ENCODE measurements at regions not wholly inside any gene's neighbourhood (a gene's known extent, or its start where the extent isn't known, plus 50 kb on each side); places are given as distances from the start of the nearest gene placed in this dataset.

- Histone ChIP-seq H3K4me3 (ENCODE audit: low read depth in 2 of 2, low read length in 2 of 2) (no peak overlapping the region), H3K4me1 (ENCODE audit: control insufficient read depth, insufficient read depth, low read length) (no peaks in the 10 kb centered on the region), H3K9me3 (ENCODE audit: control insufficient read depth, insufficient read depth, low read depth, low read length) (peaks cover 7% of the 10 kb centered on the region; the same call in 1 of the 2 replicates), H3K27me3 (ENCODE audit: control insufficient read depth, insufficient read depth, low read length) (no peaks in the 10 kb centered on the region), H3K27ac (ENCODE audit: low read length) (no peak overlapping the region), H3K36me3 (ENCODE audit: control insufficient read depth, insufficient read depth, low read length) (no peaks in the 10 kb centered on the region)
- no peak for DNase-seq (ENCODE audit: low read depth, low spot score)
- CTCF ChIA-PET: no interaction called here
- POLR2A ChIA-PET: no interaction called here
- in situ Hi-C loops (cut with HindIII; ENCODE audit: low pct_unique_long_range_greater_than_20kb, low sequenced_read_pairs): no loop called here
- intact Hi-C loops (cut with micrococcal nuclease; ENCODE audit: unreplicated experiment): no loop called here
- ATAC-seq: no peak
- TF ChIP-seq TCF7L2 (IDR thresholded peaks at IDR 0.05; ENCODE audit: low read depth, low read length): no peak
- TF ChIP-seq REST (IDR thresholded peaks at IDR 0.05; ENCODE audit: insufficient read depth in 1 of 2, low read depth in 2 of 2, low read length in 1 of 2): no peak
- no peak for TF ChIP-seq CTCF (IDR thresholded peaks at IDR 0.05)
- TF ChIP-seq POLR2AphosphoS5 (IDR thresholded peaks at IDR 0.05; ENCODE audit: low read depth, low read length): no peak
- TF ChIP-seq SIN3A (IDR thresholded peaks at IDR 0.05; ENCODE audit: borderline replicate concordance, insufficient read depth, low read depth, low read length): no peak
- no TSS peak for BruUV-seq (replicated peaks)
These were observed 120.4 kb downstream of the TPBG start for GRCh38 chr6:82484001-82484400.

- no peak for DNase-seq (ENCODE audit: low read depth, low spot score)
- intact Hi-C loops (cut with micrococcal nuclease; ENCODE audit: unreplicated experiment) (no loop called here), in situ Hi-C loops (cut with HindIII; ENCODE audit: low pct_unique_long_range_greater_than_20kb, low sequenced_read_pairs) (no loop called here)
- ChIA-PET POLR2A (no interaction called here), CTCF (no interaction called here)
- BruUV-seq (replicated peaks): no TSS peak
- Histone ChIP-seq H3K4me3 (ENCODE audit: low read depth in 2 of 2, low read length in 2 of 2) (no peak overlapping the region), H3K36me3 (ENCODE audit: control insufficient read depth, insufficient read depth, low read length) (no peaks in the 10 kb centered on the region), H3K9me3 (ENCODE audit: control insufficient read depth, insufficient read depth, low read depth, low read length) (peaks cover 7% of the 10 kb centered on the region; the same call in 1 of the 2 replicates), H3K27ac (ENCODE audit: low read length) (no peak overlapping the region), H3K4me1 (ENCODE audit: control insufficient read depth, insufficient read depth, low read length) (no peaks in the 10 kb centered on the region), H3K27me3 (ENCODE audit: control insufficient read depth, insufficient read depth, low read length) (no peaks in the 10 kb centered on the region)
- ATAC-seq: no peak
- TF ChIP-seq POLR2AphosphoS5 (IDR thresholded peaks at IDR 0.05; ENCODE audit: low read depth, low read length): no peak
- TF ChIP-seq REST (IDR thresholded peaks at IDR 0.05; ENCODE audit: insufficient read depth in 1 of 2, low read depth in 2 of 2, low read length in 1 of 2): no peak
- no peak for TF ChIP-seq SIN3A (IDR thresholded peaks at IDR 0.05; ENCODE audit: borderline replicate concordance, insufficient read depth, low read depth, low read length)
- no peak for TF ChIP-seq TCF7L2 (IDR thresholded peaks at IDR 0.05; ENCODE audit: low read depth, low read length)
- no peak for TF ChIP-seq CTCF (IDR thresholded peaks at IDR 0.05)
These were observed 121.4 kb downstream of the TPBG start for GRCh38 chr6:82484737-82485626.
